Nephron (organoid): ENCODE measurements at regions not wholly inside any gene's neighbourhood (a gene's known extent, or its start where the extent isn't known, plus 50 kb on each side); places are given as distances from the start of the nearest gene placed in this dataset.

ENCODE experiments used
- H3K27ac Mint-ChIP-seq, 3 experiments: 2 replicates each; pipeline ENCODE4 v1.8.0; 2020; ENCODE audit warnings: mixed read lengths in 3 of 3, mild to moderate bottlenecking in 2 of 3, moderate library complexity in 1 of 3
- H3K27me3 Mint-ChIP-seq: 2 replicates; pipeline ENCODE4 v1.8.0; 2021; ENCODE audit warnings: low read depth, mild to moderate bottlenecking, moderate library complexity, mixed read lengths
- H3K36me3 Mint-ChIP-seq: 2 replicates; pipeline ENCODE4 v1.8.0; 2020; ENCODE audit warnings: low read depth, mixed read lengths
- H3K4me1 Mint-ChIP-seq: 2 replicates; pipeline ENCODE4 v1.8.0; 2020; ENCODE audit warnings: mixed read lengths
- H3K4me3 Mint-ChIP-seq, 3 experiments: 2 replicates each; pipeline ENCODE4 v1.8.0; 2020; ENCODE audit warnings: mild to moderate bottlenecking in 3 of 3, mixed read lengths in 3 of 3, moderate library complexity in 2 of 3
- H3K9me3 Mint-ChIP-seq: 2 replicates; pipeline ENCODE4 v1.8.0; 2020; ENCODE audit warnings: mixed read lengths
- TF ChIP-seq, protein P1 (sequence below), 3 experiments: fragments of 200-600 bp; sonication (generic); IDR thresholded peaks; one replicate each; pipeline ENCODE4 v1.5.0; 2021; ENCODE audit warnings: antibody characterized with exemption in 3 of 3; ENCODE audit not compliant: unreplicated experiment in 3 of 3

DNA sequence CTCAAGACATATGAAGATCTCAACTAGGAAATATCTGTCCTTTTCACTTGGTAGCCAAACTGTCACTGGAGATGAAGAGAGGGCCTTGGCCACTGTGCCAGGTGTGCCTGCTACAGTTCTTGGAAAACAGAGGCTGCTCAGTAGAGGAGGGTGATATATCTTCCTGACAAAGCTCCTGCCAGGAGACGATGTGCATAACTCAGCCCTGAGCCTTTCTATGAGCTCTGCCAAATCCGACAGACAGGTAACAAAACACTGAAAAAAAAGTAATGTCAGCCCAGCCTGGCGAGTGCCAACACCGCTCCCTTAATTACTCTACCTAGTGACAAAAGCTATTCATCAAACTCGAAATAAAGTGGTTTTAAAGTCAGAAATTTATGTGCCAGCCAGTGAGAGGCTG lies 123.2 kb downstream of the MFSD1 start:
- H3K4me1 Mint-ChIP-seq: no peaks in the 10 kb centered on the region
- H3K36me3 Mint-ChIP-seq: no peaks in the 10 kb centered on the region
- no peak overlapping the region for H3K4me3 Mint-ChIP-seq
- peaks cover 9% of the 10 kb centered on the region for H3K27me3 Mint-ChIP-seq
- TF ChIP-seq, protein P1, sequence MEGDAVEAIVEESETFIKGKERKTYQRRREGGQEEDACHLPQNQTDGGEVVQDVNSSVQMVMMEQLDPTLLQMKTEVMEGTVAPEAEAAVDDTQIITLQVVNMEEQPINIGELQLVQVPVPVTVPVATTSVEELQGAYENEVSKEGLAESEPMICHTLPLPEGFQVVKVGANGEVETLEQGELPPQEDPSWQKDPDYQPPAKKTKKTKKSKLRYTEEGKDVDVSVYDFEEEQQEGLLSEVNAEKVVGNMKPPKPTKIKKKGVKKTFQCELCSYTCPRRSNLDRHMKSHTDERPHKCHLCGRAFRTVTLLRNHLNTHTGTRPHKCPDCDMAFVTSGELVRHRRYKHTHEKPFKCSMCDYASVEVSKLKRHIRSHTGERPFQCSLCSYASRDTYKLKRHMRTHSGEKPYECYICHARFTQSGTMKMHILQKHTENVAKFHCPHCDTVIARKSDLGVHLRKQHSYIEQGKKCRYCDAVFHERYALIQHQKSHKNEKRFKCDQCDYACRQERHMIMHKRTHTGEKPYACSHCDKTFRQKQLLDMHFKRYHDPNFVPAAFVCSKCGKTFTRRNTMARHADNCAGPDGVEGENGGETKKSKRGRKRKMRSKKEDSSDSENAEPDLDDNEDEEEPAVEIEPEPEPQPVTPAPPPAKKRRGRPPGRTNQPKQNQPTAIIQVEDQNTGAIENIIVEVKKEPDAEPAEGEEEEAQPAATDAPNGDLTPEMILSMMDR (IDR thresholded peaks at IDR 0.05; ENCODE audit: unreplicated experiment in 3 of 3): no peak
- no peak overlapping the region for H3K27ac Mint-ChIP-seq
- H3K9me3 Mint-ChIP-seq: no peaks in the 10 kb centered on the region

DNA sequence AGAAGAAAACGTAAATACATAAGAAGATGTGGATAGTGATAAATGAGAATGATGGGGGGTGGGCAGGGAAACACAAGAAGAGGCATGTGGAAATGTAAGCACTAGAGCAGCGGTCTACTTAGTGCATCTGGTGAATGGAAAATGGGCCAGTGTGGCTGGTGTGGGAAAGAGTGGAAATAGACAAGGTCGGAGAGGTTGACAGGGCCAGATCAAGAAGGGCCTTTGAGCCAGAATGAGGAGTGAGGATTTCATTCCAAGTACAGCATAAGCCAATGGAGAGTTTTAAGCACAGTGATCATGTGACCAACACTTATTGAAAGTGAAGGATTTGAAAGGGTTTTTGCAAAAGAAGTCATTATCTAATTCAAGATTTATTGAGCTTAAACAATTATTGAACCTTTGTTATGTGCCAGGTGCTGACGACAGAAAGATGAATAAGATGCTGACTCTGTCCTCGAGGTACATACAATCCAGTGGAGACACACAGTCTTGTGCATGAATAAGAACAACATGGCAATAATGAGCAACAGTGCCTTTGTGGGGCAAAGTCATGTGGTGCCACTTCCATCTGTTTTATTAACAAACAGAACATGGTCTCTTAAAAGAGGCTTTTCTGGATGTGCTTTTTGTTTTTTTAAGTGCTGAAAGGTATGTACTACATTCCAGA lies 124.1 kb downstream of the MFSD1 start:
- Mint-ChIP-seq H3K4me3 (no peak overlapping the region), H3K4me1 (no peaks in the 10 kb centered on the region), H3K27ac (no peak overlapping the region), H3K36me3 (no peaks in the 10 kb centered on the region), H3K9me3 (no peaks in the 10 kb centered on the region), H3K27me3 (peaks cover 6% of the 10 kb centered on the region)
- TF ChIP-seq, protein P1 (IDR thresholded peaks at IDR 0.05; ENCODE audit: unreplicated experiment in 3 of 3): no peak

DNA sequence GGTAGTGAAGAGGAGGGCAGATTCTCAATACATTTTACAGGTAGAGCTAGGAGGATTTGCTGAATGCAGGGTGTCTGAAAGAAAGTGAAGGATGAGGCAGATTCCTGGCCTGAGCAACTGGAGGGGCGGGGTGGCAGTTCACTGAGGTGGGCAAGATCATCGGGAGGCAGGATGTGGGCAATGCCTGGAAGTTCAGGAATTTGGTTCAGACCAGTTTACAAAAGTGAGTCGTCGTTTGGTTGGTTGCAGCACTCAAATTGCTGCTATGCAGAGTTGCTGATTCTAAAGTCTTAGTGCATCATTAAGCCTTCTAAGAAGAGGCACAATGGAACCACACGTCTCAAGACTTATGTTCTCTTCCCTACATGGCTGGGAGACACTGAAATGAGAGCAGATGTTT lies 134.0 kb downstream of the MFSD1 start:
- H3K4me1 Mint-ChIP-seq: peaks cover 8% of the 10 kb centered on the region
- H3K9me3 Mint-ChIP-seq: peaks cover 12% of the 10 kb centered on the region
- H3K36me3 Mint-ChIP-seq: no peaks in the 10 kb centered on the region
- TF ChIP-seq, protein P1 (IDR thresholded peaks at IDR 0.05; ENCODE audit: unreplicated experiment in 3 of 3): no peak
- no peaks in the 10 kb centered on the region for H3K27me3 Mint-ChIP-seq
- no peak overlapping the region for H3K27ac Mint-ChIP-seq
- H3K4me3 Mint-ChIP-seq: no peak overlapping the region

DNA sequence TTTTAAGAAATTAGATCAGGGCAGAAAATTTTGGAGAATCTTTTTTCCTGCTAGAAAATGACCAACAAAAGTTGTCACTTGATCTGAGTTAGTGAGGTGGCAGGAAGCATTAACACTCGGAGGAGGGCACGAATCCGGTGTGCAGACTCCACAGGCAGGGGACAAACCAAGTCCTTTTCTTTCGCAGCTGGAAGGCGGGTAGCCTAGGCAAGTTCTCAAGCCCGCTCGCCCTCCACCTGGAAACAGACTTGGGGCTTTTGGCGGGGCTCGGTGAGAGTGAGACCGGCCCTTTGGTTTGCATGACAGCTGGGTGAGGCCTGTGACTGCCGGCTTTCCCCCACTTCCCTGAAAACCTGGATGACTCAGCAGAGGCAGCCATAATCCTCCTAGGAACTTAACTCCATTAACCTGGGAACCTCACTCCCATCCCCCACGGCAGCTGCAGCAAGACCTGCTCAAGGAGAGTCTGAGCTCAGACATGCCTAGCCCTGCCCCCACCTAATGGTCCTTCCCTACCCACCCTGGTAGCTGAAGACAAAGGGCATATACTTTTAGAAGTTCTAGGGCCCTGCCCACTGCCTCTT lies 134.8 kb downstream of the MFSD1 start:
- TF ChIP-seq, protein P1 (IDR thresholded peaks at IDR 0.05; ENCODE audit: unreplicated experiment in 3 of 3): no peak
- H3K4me3 Mint-ChIP-seq: no peak overlapping the region
- H3K27ac Mint-ChIP-seq: no peak overlapping the region
- peaks cover 12% of the 10 kb centered on the region for H3K9me3 Mint-ChIP-seq
- no peaks in the 10 kb centered on the region for H3K27me3 Mint-ChIP-seq
- no peaks in the 10 kb centered on the region for H3K36me3 Mint-ChIP-seq
- peaks cover 8% of the 10 kb centered on the region for H3K4me1 Mint-ChIP-seq

DNA sequence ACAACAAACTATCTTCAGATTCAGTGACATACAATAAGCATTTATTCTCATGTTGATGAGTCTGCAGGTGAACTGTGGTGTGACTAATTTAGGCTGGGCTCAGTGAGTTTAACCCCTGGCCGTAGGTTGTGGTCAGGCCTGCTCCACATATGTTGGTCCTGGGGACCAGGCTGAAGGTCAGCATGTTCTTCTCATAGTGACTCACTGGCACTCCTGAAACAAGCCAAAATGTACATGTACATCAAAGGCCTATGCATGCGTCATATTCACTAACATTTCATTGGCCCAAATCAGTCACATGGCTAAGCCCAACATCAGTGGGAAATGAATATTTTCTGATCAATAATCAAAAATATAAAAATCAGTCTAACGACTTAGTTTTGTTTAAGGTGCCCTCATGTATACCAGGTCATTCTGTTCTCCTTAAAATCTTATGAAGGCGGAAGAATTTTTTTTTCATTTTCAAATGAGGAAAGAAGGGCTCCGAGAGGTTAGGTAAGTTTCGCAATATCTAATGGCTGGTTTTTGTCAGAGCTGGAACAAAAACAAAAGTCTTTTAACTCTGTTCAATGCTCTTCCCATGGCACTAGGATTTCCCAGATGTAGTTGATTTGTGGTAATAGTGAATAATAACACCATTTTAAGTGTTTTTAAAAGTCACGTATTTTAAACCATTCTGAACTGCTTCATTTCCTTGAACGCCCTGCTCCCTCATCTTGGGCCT lies 148.5 kb downstream of the MFSD1 start:
- H3K4me3 Mint-ChIP-seq: no peak overlapping the region
- no peaks in the 10 kb centered on the region for H3K36me3 Mint-ChIP-seq
- H3K4me1 Mint-ChIP-seq: no peaks in the 10 kb centered on the region
- no peaks in the 10 kb centered on the region for H3K9me3 Mint-ChIP-seq
- TF ChIP-seq, protein P1 (IDR thresholded peaks at IDR 0.05; ENCODE audit: unreplicated experiment in 3 of 3): no peak
- H3K27me3 Mint-ChIP-seq: no peaks in the 10 kb centered on the region
- H3K27ac Mint-ChIP-seq: no peak overlapping the region
